ENCODE measurements at regions not wholly inside any gene's neighbourhood (a gene's known extent, or its start where the extent isn't known, plus 50 kb on each side); places are given as distances from the start of the nearest gene placed in this dataset.
A peak's percentile ranks its signal among the peaks of the same experiment; 100 is the strongest.

- H3K36me3 ChIP-seq (ENCODE audit: control insufficient read depth, insufficient read depth, low read length) = no peaks in the 10 kb centered on the region
- POLR2A ChIA-PET (ENCODE audit: unreplicated experiment) = no interaction called here
- no peak overlapping the region for H3K4ac ChIP-seq (ENCODE audit: low read depth, low read length)
- H4K20me1 ChIP-seq (ENCODE audit: insufficient read depth, low read length) = no peaks in the 10 kb centered on the region
- no peak overlapping the region for H3K9ac ChIP-seq (ENCODE audit: low read depth, low read length)
- H2AK9ac ChIP-seq (replicated peaks; ENCODE audit: low read depth, low read length, poor library complexity) = no peak overlapping the region
- in situ Hi-C loops (cut with MboI; ENCODE audit: low sequenced_read_pairs) = no loop called here
- H2AK5ac ChIP-seq (ENCODE audit: low read depth, low read length) = no peak overlapping the region
- H3K9me3 ChIP-seq (ENCODE audit: control insufficient read depth, insufficient read depth, low read length) = no peaks in the 10 kb centered on the region
- dilution Hi-C loops (cut with HindIII; ENCODE audit: low sequenced_read_pairs, unreplicated experiment) = no loop called here
- intact Hi-C loops (cut with micrococcal nuclease) = no loop called here
- no peak overlapping the region for H3K4me3 ChIP-seq (ENCODE audit: insufficient read depth, low read depth, low read length)
- TF ChIP-seq FOS (IDR thresholded peaks at IDR 0.05; ENCODE audit: low read depth, low read length) = no peak
- TF ChIP-seq NFE2L2 (IDR thresholded peaks at IDR 0.05; ENCODE audit: low read depth, low read length) = no peak
- no peak for TF ChIP-seq MAZ (IDR thresholded peaks at IDR 0.05; ENCODE audit: borderline replicate concordance, low read depth, low read length)
- no peak for TF ChIP-seq SMC3 (IDR thresholded peaks at IDR 0.05; ENCODE audit: low read depth, low read length)
- no peak for TF ChIP-seq RCOR1 (IDR thresholded peaks at IDR 0.05; ENCODE audit: insufficient replicate concordance, low read length)
- no peak for TF ChIP-seq CTCF (conservative IDR thresholded peaks at IDR 0.05; ENCODE audit: low read depth, low read length)
- TF ChIP-seq ELK1 (IDR thresholded peaks at IDR 0.05; ENCODE audit: borderline replicate concordance, low read depth, low read length) = no peak
- TF ChIP-seq RFX5 (IDR thresholded peaks at IDR 0.05; ENCODE audit: low read depth, low read length) = no peak
- TF ChIP-seq POLR2A (IDR thresholded peaks at IDR 0.05; ENCODE audit: low read depth, low read length) = no peak
- TF ChIP-seq MXI1 (IDR thresholded peaks at IDR 0.05; ENCODE audit: borderline replicate concordance, low read depth, low read length) = no peak
- no peak for TF ChIP-seq CEBPB (IDR thresholded peaks at IDR 0.05; ENCODE audit: low read depth, low read length)
- no peak for TF ChIP-seq RAD21 (IDR thresholded peaks at IDR 0.05; ENCODE audit: low read length)
- TF ChIP-seq USF2 (IDR thresholded peaks at IDR 0.05; ENCODE audit: low read depth, low read length) = no peak
- TF ChIP-seq BHLHE40 (IDR thresholded peaks at IDR 0.05; ENCODE audit: low read depth, low read length) = no peak
- TF ChIP-seq CHD1 (IDR thresholded peaks at IDR 0.05; ENCODE audit: low read depth, low read length) = no peak
- no peak for TF ChIP-seq MAFK (IDR thresholded peaks at IDR 0.05; ENCODE audit: low read depth, low read length)
- no peak overlapping the region for H3K27ac ChIP-seq (ENCODE audit: insufficient read depth, low read length)
- no peak overlapping the region for H4K8ac ChIP-seq (ENCODE audit: low read depth in 2 of 2, low read length in 2 of 2)
- no peak overlapping the region for H4K5ac ChIP-seq (ENCODE audit: low read depth, low read length)
- CTCF ChIA-PET = no interaction called here
- H2BK15ac ChIP-seq (ENCODE audit: low read depth, low read length) = no peak overlapping the region
- DNase-seq = peak; percentile 17
- no peak overlapping the region for H3K14ac ChIP-seq (replicated peaks; ENCODE audit: low read depth, low read length)
- no peak overlapping the region for H3K56ac ChIP-seq (ENCODE audit: extremely low read depth, insufficient read depth, low read length)
- H3K4me1 ChIP-seq (ENCODE audit: control insufficient read depth, insufficient read depth, low read length) = no peaks in the 10 kb centered on the region
- no peak overlapping the region for H2BK20ac ChIP-seq (ENCODE audit: low read depth, low read length)
- no peak overlapping the region for H2BK5ac ChIP-seq (ENCODE audit: low read depth, low read length, poor library complexity, severe bottlenecking)
- H3K18ac ChIP-seq (ENCODE audit: low read depth, low read length) = no peak overlapping the region
- no peaks in the 10 kb centered on the region; the same call in 1 of the 2 replicates for H3K9me1 ChIP-seq (ENCODE audit: insufficient read depth, low read length)
- H4K91ac ChIP-seq (ENCODE audit: insufficient read depth, low read depth, low read length) = no peak overlapping the region
- BruUV-seq (replicated peaks) = no TSS peak
- ATAC-seq (ENCODE audit: low read depth) = no peak
- no peak overlapping the region for H3K23ac ChIP-seq (ENCODE audit: low read depth, low read length)
- no peak overlapping the region for H3K4me2 ChIP-seq (ENCODE audit: low read depth, low read length)
- H3K79me1 ChIP-seq (ENCODE audit: low read depth in 1 of 2, low read length in 2 of 2) = no peaks in the 10 kb centered on the region
- no peak overlapping the region for H2BK120ac ChIP-seq (ENCODE audit: low read depth, low read length)
- no peaks in the 10 kb centered on the region for H3K27me3 ChIP-seq (ENCODE audit: control insufficient read depth, insufficient read depth, low read length)
- no peak overlapping the region for H2AFZ ChIP-seq (replicated peaks; ENCODE audit: low read length, poor library complexity)
Observed at GRCh38 chr7:19327018-19327417, 181.8 kb upstream of the FERD3L start.
